Keratinocyte (primary cell): ENCODE measurements at regions not wholly inside any gene's neighbourhood (a gene's known extent, or its start where the extent isn't known, plus 50 kb on each side); places are given as distances from the start of the nearest gene placed in this dataset.

Source experiments
- DNase-seq: peaks from one replicate; pipeline ENCODE4 v3.0.0-alpha.2; 2011; ENCODE audit warnings: low read depth, missing footprints, low spot score
- FAIRE-seq: peaks from 2 replicates; lab custom pipeline; 2011; peaks lifted over from hg19 to GRCh38; lab: Jason Lieb, UNC
- H2AFZ ChIP-seq: 2 replicates; pipeline ENCODE4 v1.6.0; 2012; ENCODE audit warnings: low read length, control low read depth, inconsistent platforms; ENCODE audit not compliant: control insufficient read depth
- H3K27ac ChIP-seq: 2 replicates; pipeline ENCODE4 v1.5.1; 2011; ENCODE audit warnings: low read length; ENCODE audit not compliant: control insufficient read depth, insufficient read depth
- H3K27me3 ChIP-seq: 3 replicates; pipeline ENCODE4 v1.6.0; 2011; ENCODE audit warnings: low read length; ENCODE audit not compliant: control insufficient read depth, insufficient read depth; ENCODE audit errors: extremely low read depth
- H3K36me3 ChIP-seq, 2 experiments: 2 replicates in 1 of 2; 3 replicates in 1 of 2; pipeline ENCODE4 v1.5.1; 2011; ENCODE audit warnings: low read length in 2 of 2, mild to moderate bottlenecking in 1 of 2; ENCODE audit not compliant: control insufficient read depth in 2 of 2, insufficient read depth in 2 of 2; ENCODE audit errors: extremely low read depth in 1 of 2
- H3K4me1 ChIP-seq: 3 replicates; pipeline ENCODE4 v1.5.1; 2011; ENCODE audit warnings: low read length; ENCODE audit not compliant: control insufficient read depth, insufficient read depth; ENCODE audit errors: extremely low read depth
- H3K4me2 ChIP-seq: 3 replicates; pipeline ENCODE4 v1.6.0; 2011; ENCODE audit warnings: low read depth, low read length; ENCODE audit not compliant: control insufficient read depth, insufficient read depth; ENCODE audit errors: extremely low read depth
- H3K4me3 ChIP-seq, 3 experiments: fragments of 200-600 bp in 1 of 3; sonication (generic) in 1 of 3; 2 replicates in 2 of 3; 3 replicates in 1 of 3; pipeline ENCODE4 v1.5.1; 2011 to 2016; ENCODE audit warnings: low read length in 3 of 3, mild to moderate bottlenecking in 3 of 3, control low read depth in 2 of 3, inconsistent platforms in 1 of 3, low read depth in 1 of 3, mixed read lengths in 1 of 3, mixed run types in 1 of 3, moderate library complexity in 1 of 3; ENCODE audit not compliant: control insufficient read depth in 2 of 3, insufficient read depth in 2 of 3; ENCODE audit errors: extremely low read depth in 1 of 3
- H3K79me2 ChIP-seq: 2 replicates; pipeline ENCODE4 v1.6.0; 2012; ENCODE audit warnings: low read length; ENCODE audit not compliant: control insufficient read depth, insufficient read depth
- H3K9ac ChIP-seq: 3 replicates; pipeline ENCODE4 v1.6.0; 2011; ENCODE audit warnings: low read length; ENCODE audit not compliant: control insufficient read depth, insufficient read depth; ENCODE audit errors: extremely low read depth
- H3K9me1 ChIP-seq: 3 replicates; pipeline ENCODE4 v1.6.0; 2011; ENCODE audit warnings: low read length; ENCODE audit not compliant: control insufficient read depth, insufficient read depth; ENCODE audit errors: extremely low read depth
- H3K9me3 ChIP-seq: 2 replicates; pipeline ENCODE4 v1.5.1; 2012; ENCODE audit warnings: low read depth, low read length; ENCODE audit not compliant: control insufficient read depth
- H4K20me1 ChIP-seq: 3 replicates; pipeline ENCODE4 v1.6.0; 2011; ENCODE audit warnings: low read length; ENCODE audit not compliant: control insufficient read depth, insufficient read depth; ENCODE audit errors: extremely low read depth
- EZH2 ChIP-seq: IDR thresholded peaks from one replicate; pipeline ENCODE4 v1.6.1; 2012; ENCODE audit warnings: inconsistent platforms, mild to moderate bottlenecking, low read length, moderate library complexity
- dilution Hi-C: fragments of 300-500 bp; cut with MboI; formaldehyde crosslinking; loops from one replicate; pipeline ENCODE4 v1.7.0; 2020; ENCODE audit warnings: low sequenced_read_pairs; ENCODE audit not compliant: extremely low pct_ligation_motif_present
- TF ChIP-seq, protein P1 (sequence below), 3 experiments: IDR thresholded peaks in 1 of 3; conservative IDR thresholded peaks in 1 of 3; optimal IDR thresholded peaks in 1 of 3; 2 replicates in 2 of 3; 3 replicates in 1 of 3; pipeline versions ENCODE3 to v1.5.1; 2011; ENCODE audit warnings: low read length in 3 of 3, mild to moderate bottlenecking in 3 of 3, moderate library complexity in 2 of 3, control low read depth in 1 of 3, inconsistent platforms in 1 of 3; ENCODE audit not compliant: insufficient read depth in 2 of 3; ENCODE audit errors: extremely low read depth in 1 of 3

DNA sequence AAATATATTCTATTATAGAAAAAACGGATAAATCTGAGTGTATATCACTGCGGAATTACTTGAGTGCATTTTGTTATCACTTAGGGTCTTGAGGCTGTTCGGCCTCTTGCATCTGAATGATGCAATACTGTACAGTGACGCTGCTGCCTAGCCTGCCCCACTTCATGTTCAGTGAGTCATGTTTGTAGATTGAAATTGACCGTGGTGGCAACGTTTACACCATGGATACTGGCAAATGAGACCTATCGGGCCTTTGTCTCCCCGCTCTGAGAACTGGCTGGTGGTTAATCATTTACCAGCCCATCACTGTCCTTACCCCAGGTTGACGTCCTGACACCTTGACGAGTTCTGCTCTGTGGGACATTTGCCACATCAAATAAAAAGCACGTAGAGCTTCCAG lies 510.1 kb upstream of the ADAMTS16 start:
- Histone ChIP-seq H3K9me1 (no peaks in the 10 kb centered on the region), H3K79me2 (no peaks in the 10 kb centered on the region), H3K9ac (no peak overlapping the region), H3K4me2 (no peak overlapping the region), H3K4me3 (no peak overlapping the region), H4K20me1 (no peaks in the 10 kb centered on the region), H3K9me3 (no peaks in the 10 kb centered on the region), H3K27ac (no peak overlapping the region), H3K27me3 (no peaks in the 10 kb centered on the region), H3K4me1 (no peaks in the 10 kb centered on the region), H2AFZ (no peak overlapping the region), H3K36me3 (no peaks in the 10 kb centered on the region)
- dilution Hi-C loops: no loop called here
- DNase-seq (no peak), FAIRE-seq (no peak)
- TF ChIP-seq, protein P1, sequence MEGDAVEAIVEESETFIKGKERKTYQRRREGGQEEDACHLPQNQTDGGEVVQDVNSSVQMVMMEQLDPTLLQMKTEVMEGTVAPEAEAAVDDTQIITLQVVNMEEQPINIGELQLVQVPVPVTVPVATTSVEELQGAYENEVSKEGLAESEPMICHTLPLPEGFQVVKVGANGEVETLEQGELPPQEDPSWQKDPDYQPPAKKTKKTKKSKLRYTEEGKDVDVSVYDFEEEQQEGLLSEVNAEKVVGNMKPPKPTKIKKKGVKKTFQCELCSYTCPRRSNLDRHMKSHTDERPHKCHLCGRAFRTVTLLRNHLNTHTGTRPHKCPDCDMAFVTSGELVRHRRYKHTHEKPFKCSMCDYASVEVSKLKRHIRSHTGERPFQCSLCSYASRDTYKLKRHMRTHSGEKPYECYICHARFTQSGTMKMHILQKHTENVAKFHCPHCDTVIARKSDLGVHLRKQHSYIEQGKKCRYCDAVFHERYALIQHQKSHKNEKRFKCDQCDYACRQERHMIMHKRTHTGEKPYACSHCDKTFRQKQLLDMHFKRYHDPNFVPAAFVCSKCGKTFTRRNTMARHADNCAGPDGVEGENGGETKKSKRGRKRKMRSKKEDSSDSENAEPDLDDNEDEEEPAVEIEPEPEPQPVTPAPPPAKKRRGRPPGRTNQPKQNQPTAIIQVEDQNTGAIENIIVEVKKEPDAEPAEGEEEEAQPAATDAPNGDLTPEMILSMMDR (optimal IDR thresholded peaks at IDR 0.05 in 1 of 3, IDR thresholded peaks at IDR 0.05 in 1 of 3, conservative IDR thresholded peaks at IDR 0.05 in 1 of 3; ENCODE audit: extremely low read depth in 1 of 3, insufficient read depth in 2 of 3, low read length in 3 of 3): no peak
- no peak for TF ChIP-seq EZH2

DNA sequence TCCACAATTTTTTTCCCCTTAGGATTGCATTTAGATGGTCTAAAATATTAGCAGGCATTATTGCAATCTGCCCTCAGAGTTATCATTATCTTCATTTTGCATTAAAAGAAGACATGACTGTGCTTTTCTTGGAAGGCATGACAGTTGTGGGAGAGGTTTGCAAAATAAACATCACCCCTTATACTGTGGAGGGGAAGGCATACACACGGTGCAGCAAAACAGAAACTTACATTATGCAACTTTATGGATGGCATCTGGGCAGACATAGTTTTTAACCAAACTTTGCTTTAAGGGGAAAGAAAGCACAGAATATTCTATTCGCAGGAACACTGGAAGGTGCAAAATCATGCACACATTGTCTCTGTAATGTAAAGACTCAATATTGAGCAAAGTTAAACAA lies 505.8 kb upstream of the ADAMTS16 start:
- no peak overlapping the region for H3K4me2 ChIP-seq
- H2AFZ ChIP-seq: no peak overlapping the region
- DNase-seq: no peak
- H3K27me3 ChIP-seq: no peaks in the 10 kb centered on the region
- no peaks in the 10 kb centered on the region for H3K36me3 ChIP-seq
- H3K9me1 ChIP-seq: no peaks in the 10 kb centered on the region
- H4K20me1 ChIP-seq: no peaks in the 10 kb centered on the region
- no peaks in the 10 kb centered on the region for H3K79me2 ChIP-seq
- H3K4me3 ChIP-seq: no peak overlapping the region
- no peaks in the 10 kb centered on the region for H3K9me3 ChIP-seq
- H3K9ac ChIP-seq: no peak overlapping the region
- dilution Hi-C loops: no loop called here
- H3K4me1 ChIP-seq: no peaks in the 10 kb centered on the region
- TF ChIP-seq, protein P1 (optimal IDR thresholded peaks at IDR 0.05 in 1 of 3, IDR thresholded peaks at IDR 0.05 in 1 of 3, conservative IDR thresholded peaks at IDR 0.05 in 1 of 3; ENCODE audit: extremely low read depth in 1 of 3, insufficient read depth in 2 of 3, low read length in 3 of 3): no peak
- no peak for TF ChIP-seq EZH2
- FAIRE-seq: no peak
- no peak overlapping the region for H3K27ac ChIP-seq
